ENCODE measurements at regions not wholly inside any gene's neighbourhood (a gene's known extent, or its start where the extent isn't known, plus 50 kb on each side); places are given as distances from the start of the nearest gene placed in this dataset.

DNA sequence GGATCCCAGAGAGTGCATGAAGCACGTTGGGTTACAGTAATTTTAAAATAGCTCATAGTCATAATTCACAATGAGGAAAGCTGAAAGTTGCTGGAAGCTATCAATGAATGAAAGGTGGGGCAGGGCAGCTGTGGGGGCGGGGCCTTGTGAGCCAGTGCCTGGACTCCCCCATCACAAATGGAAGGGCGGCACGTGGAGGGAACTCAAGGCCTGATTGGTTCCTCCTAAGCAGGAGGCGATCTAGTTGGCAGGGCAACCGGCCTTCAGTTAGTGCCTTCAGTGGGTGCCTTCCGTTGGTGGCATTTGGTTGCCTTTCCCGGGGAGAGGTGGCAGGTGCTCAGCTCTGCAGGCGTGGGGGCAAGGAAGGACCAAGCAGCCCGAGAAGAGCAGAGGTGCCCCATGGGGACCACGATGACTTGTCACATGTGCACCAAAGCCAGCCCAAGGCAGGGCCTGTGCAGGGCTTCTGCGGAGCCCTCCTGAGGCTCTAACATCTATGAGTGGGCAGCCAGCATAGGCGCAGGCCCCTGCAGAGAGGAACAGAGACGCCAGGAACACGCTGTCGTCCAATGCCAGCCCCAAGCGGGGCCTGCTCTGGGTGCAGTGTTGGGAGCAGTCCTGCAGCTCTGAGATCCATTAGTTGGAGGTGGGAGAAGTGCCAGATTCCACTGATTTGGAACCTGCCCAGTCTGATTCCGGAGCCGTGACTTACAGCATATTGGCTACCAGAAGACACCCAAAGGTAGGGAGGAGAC lies 59.8 kb upstream of the PDSS1 start:
- TF ChIP-seq CTCF (conservative IDR thresholded peaks at IDR 0.05 in 1 of 2, IDR thresholded peaks at IDR 0.05 in 1 of 2; ENCODE audit: low read depth in 1 of 2, low read length in 2 of 2): no peak
- TF ChIP-seq EZH2 (IDR thresholded peaks at IDR 0.05; ENCODE audit: low read length, missing control alignments): no peak

Data from fibroblast of lung (primary cell).